NCI-H82 treated with DMSO at 0.1 percent for 48 hours (cell line): ENCODE measurements at regions not wholly inside any gene's neighbourhood (a gene's known extent, or its start where the extent isn't known, plus 50 kb on each side); places are given as distances from the start of the nearest gene placed in this dataset.
A peak's percentile ranks its signal among the peaks of the same experiment; 100 is the strongest.

ENCODE experiments used
- DNase-seq: peaks from one replicate; lab custom pipeline; 2025; ENCODE audit not compliant: unreplicated experiment; lab: John Stamatoyannopoulos, UW

GRCh38 chr7:81533426-81533825, 236.4 kb downstream of the HGF start:
- no peak for DNase-seq

- DNase-seq = no peak
Observed at GRCh38 chr7:81529785-81530184, 240.1 kb downstream of the HGF start.

GRCh38 chr7:81527651-81528050, 242.2 kb downstream of the HGF start:
- no peak for DNase-seq

- no peak for DNase-seq
Observed at GRCh38 chr7:81526971-81527370, 242.9 kb downstream of the HGF start.

- no peak for DNase-seq
Observed at GRCh38 chr7:81525841-81526240, 244.0 kb downstream of the HGF start.

- no peak for DNase-seq
Observed at GRCh38 chr7:81519886-81520285, 250.0 kb downstream of the HGF start.

- DNase-seq = no peak
Observed at GRCh38 chr7:81516898-81517297, 252.9 kb downstream of the HGF start.

- no peak for DNase-seq
Observed at GRCh38 chr7:81515009-81515408, 254.8 kb downstream of the HGF start.

GRCh38 chr7:81514546-81514945, 255.3 kb downstream of the HGF start:
- no peak for DNase-seq

GRCh38 chr7:81510122-81510521, 259.7 kb downstream of the HGF start:
- DNase-seq = no peak

- DNase-seq = no peak
Observed at GRCh38 chr7:81507221-81507620, 262.6 kb downstream of the HGF start.

- no peak for DNase-seq
Observed at GRCh38 chr7:81506609-81507008, 263.2 kb downstream of the HGF start.

GRCh38 chr7:81503771-81504170, 266.1 kb downstream of the HGF start:
- no peak for DNase-seq

GRCh38 chr7:81503336-81503735, 266.5 kb downstream of the HGF start:
- peak; percentile 40 for DNase-seq

- no peak for DNase-seq
Observed at GRCh38 chr7:81501220-81501619, 268.6 kb downstream of the HGF start.

GRCh38 chr7:81500631-81501030, 269.2 kb downstream of the HGF start:
- DNase-seq = no peak

- DNase-seq = peak; percentile 72
Observed at GRCh38 chr7:81499262-81500116, 270.4 kb downstream of the HGF start.

- no peak for DNase-seq
Observed at GRCh38 chr7:81498176-81498575, 271.7 kb downstream of the HGF start.

- no peak for DNase-seq
Observed at GRCh38 chr7:81492910-81493309, 276.9 kb downstream of the HGF start.

- peak; percentile 19 for DNase-seq
Observed at GRCh38 chr7:81492240-81492639, 277.6 kb downstream of the HGF start.

GRCh38 chr7:81491573-81491972, 278.3 kb downstream of the HGF start:
- peak; percentile 40 for DNase-seq

GRCh38 chr7:81488210-81488609, 281.6 kb downstream of the HGF start:
- no peak for DNase-seq

GRCh38 chr7:81487516-81487915, 282.3 kb downstream of the HGF start:
- no peak for DNase-seq
